ENCODE measurements at regions not wholly inside any gene's neighbourhood (a gene's known extent, or its start where the extent isn't known, plus 50 kb on each side); places are given as distances from the start of the nearest gene placed in this dataset.

DNA sequence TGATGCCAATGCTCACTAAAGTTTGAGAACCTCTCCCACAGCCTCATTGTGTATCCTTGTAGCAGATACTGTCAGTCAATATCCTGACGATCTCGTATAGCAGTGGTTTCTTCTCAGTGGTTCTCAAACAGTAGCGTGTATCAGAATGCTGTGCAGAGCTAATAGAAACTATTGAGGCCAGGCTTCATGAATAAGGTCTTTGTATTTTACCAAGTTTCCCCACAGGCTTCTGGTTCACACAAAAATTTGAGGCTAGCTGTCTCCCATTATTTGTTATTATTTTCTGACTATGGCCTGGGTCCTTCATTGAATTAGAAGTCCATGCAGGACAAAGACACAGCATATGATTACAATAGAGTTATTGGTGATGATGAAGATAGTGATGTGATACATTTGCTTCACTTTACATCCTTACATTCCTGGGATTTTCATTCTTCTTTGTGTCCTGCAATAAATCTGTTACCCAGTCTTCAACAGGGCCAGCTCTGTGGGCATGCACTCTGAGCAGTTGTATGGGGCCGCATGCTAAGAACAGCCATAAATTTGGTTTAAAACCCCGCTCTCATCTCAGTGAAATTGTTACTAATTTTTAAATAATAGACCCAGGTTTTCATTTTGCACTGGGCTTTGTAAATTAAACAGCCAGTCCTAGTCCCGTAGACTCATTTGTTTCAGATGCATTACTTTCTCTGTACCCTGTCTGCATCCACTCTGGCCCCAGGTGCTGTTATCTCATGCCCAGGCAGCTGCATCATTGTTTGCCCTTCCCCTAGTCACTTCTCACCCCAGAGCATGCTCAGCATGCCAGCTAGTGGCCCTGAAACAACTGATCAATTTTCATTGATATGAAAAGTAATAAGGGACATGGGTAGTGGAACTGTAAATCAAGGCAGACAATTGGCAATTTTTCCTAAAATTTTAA lies 199.9 kb upstream of the PIK3R1 start:
- 88% methylated on average over 6 of the region's 6 CpGs for WGBS, 2 donors
- no peaks in the 10 kb centered on the region for H3K4me1 ChIP-seq
- H3K27ac ChIP-seq = no peak overlapping the region
- peaks cover 0 to 3% (median 0%) of the 10 kb centered on the region in 11 donors for H3K9me3 ChIP-seq
- intact Hi-C loops (cut with DNase I) = no loop called here
- no peak overlapping the region for H3K4me3 ChIP-seq
- H3K36me3 ChIP-seq = no peaks in the 10 kb centered on the region
- DNase-seq (no peak), ATAC-seq (no peak)
- H3K27me3 ChIP-seq = no peaks in the 10 kb centered on the region
- TF ChIP-seq, protein P1, sequence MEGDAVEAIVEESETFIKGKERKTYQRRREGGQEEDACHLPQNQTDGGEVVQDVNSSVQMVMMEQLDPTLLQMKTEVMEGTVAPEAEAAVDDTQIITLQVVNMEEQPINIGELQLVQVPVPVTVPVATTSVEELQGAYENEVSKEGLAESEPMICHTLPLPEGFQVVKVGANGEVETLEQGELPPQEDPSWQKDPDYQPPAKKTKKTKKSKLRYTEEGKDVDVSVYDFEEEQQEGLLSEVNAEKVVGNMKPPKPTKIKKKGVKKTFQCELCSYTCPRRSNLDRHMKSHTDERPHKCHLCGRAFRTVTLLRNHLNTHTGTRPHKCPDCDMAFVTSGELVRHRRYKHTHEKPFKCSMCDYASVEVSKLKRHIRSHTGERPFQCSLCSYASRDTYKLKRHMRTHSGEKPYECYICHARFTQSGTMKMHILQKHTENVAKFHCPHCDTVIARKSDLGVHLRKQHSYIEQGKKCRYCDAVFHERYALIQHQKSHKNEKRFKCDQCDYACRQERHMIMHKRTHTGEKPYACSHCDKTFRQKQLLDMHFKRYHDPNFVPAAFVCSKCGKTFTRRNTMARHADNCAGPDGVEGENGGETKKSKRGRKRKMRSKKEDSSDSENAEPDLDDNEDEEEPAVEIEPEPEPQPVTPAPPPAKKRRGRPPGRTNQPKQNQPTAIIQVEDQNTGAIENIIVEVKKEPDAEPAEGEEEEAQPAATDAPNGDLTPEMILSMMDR (IDR thresholded peaks at IDR 0.05) = no peak

DNA sequence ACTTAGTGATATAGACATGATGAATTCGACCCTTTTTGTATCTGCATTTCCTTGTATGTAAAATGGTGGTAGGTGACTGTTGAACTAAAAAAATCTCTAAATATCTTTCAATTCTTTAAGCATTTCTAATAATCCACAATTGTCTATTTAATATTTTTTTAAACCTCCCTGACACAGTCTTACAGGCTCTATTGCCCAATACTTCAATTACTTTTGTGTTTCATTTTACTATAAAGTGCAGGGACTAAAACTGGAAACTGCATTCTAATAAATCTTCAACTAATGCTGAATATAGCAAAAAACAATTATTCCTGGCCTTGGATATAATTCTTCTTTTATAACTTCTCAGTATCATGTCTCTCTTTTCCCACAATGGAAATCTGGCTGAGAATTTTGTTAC lies 202.7 kb upstream of the PIK3R1 start:
- Histone ChIP-seq H3K27me3 (no peaks in the 10 kb centered on the region), H3K4me1 (no peaks in the 10 kb centered on the region), H3K9me3 (no peaks in the 10 kb centered on the region), H3K27ac (no peak overlapping the region), H3K4me3 (no peak overlapping the region), H3K36me3 (no peaks in the 10 kb centered on the region)
- ATAC-seq (no peak), DNase-seq (no peak)
- intact Hi-C loops (cut with DNase I) = no loop called here
- 78 to 85% methylated on average over 1 of the region's 1 CpG for WGBS, 2 donors
- TF ChIP-seq, protein P1 (IDR thresholded peaks at IDR 0.05) = no peak

DNA sequence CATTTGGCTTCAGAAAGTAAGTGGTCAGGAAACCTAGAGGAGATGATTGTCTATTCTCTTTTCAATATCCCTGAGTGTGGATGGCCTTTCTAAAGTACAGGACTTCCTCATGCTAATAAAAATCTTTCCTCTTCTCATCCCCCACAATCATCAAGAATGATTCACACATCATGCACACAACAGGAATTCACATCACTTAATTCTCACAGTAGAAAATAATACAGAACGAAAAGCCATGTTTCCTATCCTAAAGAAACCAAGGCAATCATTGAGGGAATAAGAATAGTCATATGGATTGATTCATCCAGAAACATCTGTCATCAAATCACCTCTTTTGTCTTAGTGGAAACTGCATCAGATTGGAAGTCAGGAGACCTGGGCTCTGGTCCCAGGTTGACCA lies 203.1 kb upstream of the PIK3R1 start:
- H3K4me1 ChIP-seq = peaks cover 0 to 1% (median 0%) of the 10 kb centered on the region in 9 donors
- H3K9me3 ChIP-seq = no peaks in the 10 kb centered on the region
- WGBS, 2 donors = 64 to 86% methylated on average over 1 of the region's 1 CpG
- no peaks in the 10 kb centered on the region for H3K27me3 ChIP-seq
- H3K36me3 ChIP-seq = no peaks in the 10 kb centered on the region
- intact Hi-C loops (cut with DNase I) = no loop called here
- DNase-seq = no peak
- no peak overlapping the region for H3K27ac ChIP-seq
- no peak overlapping the region for H3K4me3 ChIP-seq
- TF ChIP-seq, protein P1 (IDR thresholded peaks at IDR 0.05) = no peak
- no peak for ATAC-seq

DNA sequence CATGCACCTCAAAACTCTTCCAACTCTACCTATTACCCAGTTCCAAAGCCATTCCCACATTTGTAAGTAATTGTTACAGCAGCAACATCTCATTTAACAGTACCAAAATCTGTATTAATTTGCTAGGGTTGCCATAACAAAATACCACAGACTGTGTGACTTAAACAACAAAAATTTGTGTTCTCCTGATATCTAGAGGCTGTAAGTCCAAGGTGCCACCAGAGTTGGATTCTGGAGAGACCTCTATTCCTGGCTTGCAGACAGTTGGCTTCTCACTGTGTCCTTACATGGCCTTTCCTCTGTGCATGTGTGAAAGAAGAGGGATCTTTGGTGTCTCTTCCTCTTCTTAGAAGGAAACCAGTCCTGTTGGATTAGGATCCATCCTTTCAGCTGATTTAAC lies 203.8 kb upstream of the PIK3R1 start:
- H3K4me3 ChIP-seq = no peak overlapping the region
- H3K27me3 ChIP-seq = no peaks in the 10 kb centered on the region
- no peaks in the 10 kb centered on the region for H3K36me3 ChIP-seq
- DNase-seq (no peak), ATAC-seq (no peak)
- TF ChIP-seq, protein P1 (IDR thresholded peaks at IDR 0.05) = no peak
- H3K4me1 ChIP-seq = peaks cover 0 to 4% (median 0%) of the 10 kb centered on the region in 9 donors
- H3K27ac ChIP-seq = no peak overlapping the region
- intact Hi-C loops (cut with DNase I) = no loop called here
- H3K9me3 ChIP-seq = no peaks in the 10 kb centered on the region

Data from heart right ventricle (tissue), 16 donors.